IMR-90 (cell line): ENCODE measurements at regions not wholly inside any gene's neighbourhood (a gene's known extent, or its start where the extent isn't known, plus 50 kb on each side); places are given as distances from the start of the nearest gene placed in this dataset.

Experiments used
- ATAC-seq: fragments of 200-7000 bp; cut with Tn5 transposase; 2 replicates; pipeline ENCODE4 v1.9.1; 2020; ENCODE audit warnings: low read depth, mild to moderate bottlenecking, moderate library complexity
- BruUV-seq: library from RNA; stranded (reverse); fragments of 400-500 nt; replicated peaks from 2 replicates; lab custom pipeline; 2021; lab: Mats Ljungman, UMichigan
- CTCF ChIA-PET: fragments of 300-600 bp; formaldehyde crosslinking; extraction: SDS; loops from one replicate; lab custom pipeline; 2021; ENCODE audit warnings: antibody characterized with exemption; lab: Yijun Ruan, JAX
- POLR2A ChIA-PET: fragments of 300-600 bp; sonication (Branson Sonifier 250); formaldehyde crosslinking; loops from one replicate; lab custom pipeline; 2022; ENCODE audit warnings: antibody characterized with exemption; ENCODE audit not compliant: unreplicated experiment; lab: Charles Lee
- DNase-seq: peaks from one replicate; pipeline ENCODE4 v3.0.0; 2013
- H2AFZ ChIP-seq: replicated peaks from 2 replicates; pipeline ENCODE3; 2013; ENCODE audit warnings: low read length, mild to moderate bottlenecking; ENCODE audit not compliant: poor library complexity
- H2AK5ac ChIP-seq: 2 replicates; pipeline ENCODE4 v1.6.1; 2013; ENCODE audit warnings: low read depth, low read length, inconsistent platforms
- H2AK9ac ChIP-seq: replicated peaks from 2 replicates; pipeline ENCODE3; 2013; ENCODE audit warnings: mild to moderate bottlenecking, low read depth, low read length, moderate library complexity; ENCODE audit not compliant: poor library complexity
- H2BK120ac ChIP-seq: 2 replicates; pipeline ENCODE4 v1.6.1; 2013; ENCODE audit warnings: low read depth, low read length, inconsistent platforms
- H2BK15ac ChIP-seq: 3 replicates; pipeline ENCODE4 v1.6.1; 2013; ENCODE audit warnings: low read depth, low read length, inconsistent platforms
- H2BK20ac ChIP-seq: 2 replicates; pipeline ENCODE4 v1.6.1; 2013; ENCODE audit warnings: low read depth, mild to moderate bottlenecking, inconsistent platforms, low read length, moderate library complexity
- H2BK5ac ChIP-seq: 2 replicates; pipeline ENCODE4 v1.6.1; 2013; ENCODE audit warnings: mild to moderate bottlenecking, low read depth, low read length, inconsistent platforms; ENCODE audit not compliant: poor library complexity, severe bottlenecking
- H3K14ac ChIP-seq: replicated peaks from 2 replicates; pipeline ENCODE4 v1.6.1; 2013; ENCODE audit warnings: low read depth, low read length, inconsistent platforms
- H3K18ac ChIP-seq: 2 replicates; pipeline ENCODE4 v1.6.1; 2013; ENCODE audit warnings: low read depth, low read length, control low read depth
- H3K23ac ChIP-seq: 2 replicates; pipeline ENCODE4 v1.6.1; 2013; ENCODE audit warnings: low read depth, low read length, inconsistent platforms
- H3K27ac ChIP-seq: 2 replicates; pipeline ENCODE4 v1.5.1; 2013; ENCODE audit warnings: mild to moderate bottlenecking, control low read depth, low read length; ENCODE audit not compliant: insufficient read depth
- H3K27me3 ChIP-seq: 2 replicates; pipeline ENCODE4 v1.6.1; 2013; ENCODE audit warnings: low read length; ENCODE audit not compliant: control insufficient read depth, insufficient read depth
- H3K36me3 ChIP-seq: 2 replicates; pipeline ENCODE4 v1.6.1; 2013; ENCODE audit warnings: low read length, mixed read lengths; ENCODE audit not compliant: control insufficient read depth, insufficient read depth
- H3K4ac ChIP-seq: 2 replicates; pipeline ENCODE4 v1.6.1; 2013; ENCODE audit warnings: low read depth, low read length, inconsistent platforms
- H3K4me1 ChIP-seq: 2 replicates; pipeline ENCODE4 v1.6.1; 2013; ENCODE audit warnings: low read length, mixed read lengths; ENCODE audit not compliant: control insufficient read depth, insufficient read depth
- H3K4me2 ChIP-seq: 2 replicates; pipeline ENCODE4 v1.6.1; 2013; ENCODE audit warnings: low read depth, mild to moderate bottlenecking, control low read depth, low read length, moderate library complexity
- H3K4me3 ChIP-seq: 2 replicates; pipeline ENCODE4 v1.5.1; 2013; ENCODE audit warnings: low read depth, mild to moderate bottlenecking, control low read depth, low read length, moderate library complexity; ENCODE audit not compliant: insufficient read depth
- H3K56ac ChIP-seq: 2 replicates; pipeline ENCODE4 v1.6.1; 2013; ENCODE audit warnings: low read length, inconsistent platforms; ENCODE audit not compliant: insufficient read depth; ENCODE audit errors: extremely low read depth
- H3K79me1 ChIP-seq, 2 experiments: 2 replicates each; pipeline ENCODE4 v1.6.1; 2013; ENCODE audit warnings: low read length in 2 of 2, inconsistent platforms in 1 of 2, low read depth in 1 of 2
- H3K9ac ChIP-seq: 2 replicates; pipeline ENCODE4 v1.6.1; 2013; ENCODE audit warnings: low read depth, low read length, control low read depth
- H3K9me1 ChIP-seq: 2 replicates; pipeline ENCODE4 v1.6.1; 2013; ENCODE audit warnings: low read length, inconsistent platforms; ENCODE audit not compliant: insufficient read depth
- H3K9me3 ChIP-seq: 2 replicates; pipeline ENCODE4 v1.6.1; 2013; ENCODE audit warnings: low read length; ENCODE audit not compliant: control insufficient read depth, insufficient read depth
- H4K20me1 ChIP-seq: 2 replicates; pipeline ENCODE4 v1.6.1; 2013; ENCODE audit warnings: low read length, inconsistent platforms; ENCODE audit not compliant: insufficient read depth
- H4K5ac ChIP-seq: 2 replicates; pipeline ENCODE4 v1.6.1; 2013; ENCODE audit warnings: mild to moderate bottlenecking, low read depth, low read length, control low read depth
- H4K8ac ChIP-seq, 2 experiments: 2 replicates each; pipeline ENCODE4 v1.6.1; 2013; ENCODE audit warnings: low read depth in 2 of 2, low read length in 2 of 2, control low read depth in 1 of 2, inconsistent platforms in 1 of 2
- H4K91ac ChIP-seq: 2 replicates; pipeline ENCODE4 v1.6.1; 2013; ENCODE audit warnings: low read depth, low read length, inconsistent platforms; ENCODE audit not compliant: insufficient read depth
- BHLHE40 ChIP-seq: fragments of 150-350 bp; IDR thresholded peaks from 2 replicates; pipeline ENCODE4 v1.6.1; 2016; ENCODE audit warnings: mild to moderate bottlenecking, low read depth, low read length
- CHD1 ChIP-seq: IDR thresholded peaks from 2 replicates; pipeline ENCODE4 v1.6.1; 2012; ENCODE audit warnings: low read depth, low read length, improper control_type of control experiment
- FOS ChIP-seq: fragments of 150-350 bp; IDR thresholded peaks from 2 replicates; pipeline ENCODE4 v1.6.1; 2016; ENCODE audit warnings: low read depth, low read length
- MAFK ChIP-seq: IDR thresholded peaks from 2 replicates; pipeline ENCODE4 v1.6.1; 2012; ENCODE audit warnings: low read depth, low read length, improper control_type of control experiment
- MAZ ChIP-seq: IDR thresholded peaks from 2 replicates; pipeline ENCODE4 v1.6.1; 2012; ENCODE audit warnings: low read depth, mild to moderate bottlenecking, low read length, improper control_type of control experiment, moderate library complexity, borderline replicate concordance
- MXI1 ChIP-seq: IDR thresholded peaks from 2 replicates; pipeline ENCODE4 v1.6.1; 2012; ENCODE audit warnings: low read depth, mild to moderate bottlenecking, low read length, moderate library complexity, borderline replicate concordance
- NFE2L2 ChIP-seq: fragments of 150-350 bp; IDR thresholded peaks from 2 replicates; pipeline ENCODE4 v1.6.1; 2016; ENCODE audit warnings: low read depth, mild to moderate bottlenecking, low read length
- POLR2A ChIP-seq: IDR thresholded peaks from 2 replicates; pipeline ENCODE4 v1.6.1; 2012; ENCODE audit warnings: mild to moderate bottlenecking, low read depth, low read length
- RAD21 ChIP-seq: IDR thresholded peaks from 2 replicates; pipeline ENCODE4 v1.6.1; 2012; ENCODE audit warnings: low read length, improper control_type of control experiment
- RFX5 ChIP-seq: IDR thresholded peaks from 2 replicates; pipeline ENCODE4 v1.8.0; 2012; ENCODE audit warnings: low read depth, mild to moderate bottlenecking, low read length, moderate library complexity
- USF2 ChIP-seq: fragments of 150-350 bp; IDR thresholded peaks from 2 replicates; pipeline ENCODE4 v1.6.1; 2017; ENCODE audit warnings: mild to moderate bottlenecking, antibody characterized with exemption, low read length, low read depth
- WGBS, 2 experiments: methylation state at CpG; one replicate each; pipeline versions ENCODE4 v1.1.5 to v1.1.7; 2013; ENCODE audit warnings: missing lambda C conversion rate in 2 of 2; ENCODE audit not compliant: insufficient read length in 1 of 2; ENCODE audit errors: extremely low coverage in 2 of 2; 5-methylcytosine and 5-hydroxymethylcytosine counted together
- dilution Hi-C: fragments of 300-500 bp; cut with HindIII; formaldehyde crosslinking; loops from one replicate; pipeline ENCODE4 v1.14.3; 2018; ENCODE audit warnings: low sequenced_read_pairs; ENCODE audit not compliant: unreplicated experiment
- in situ Hi-C: fragments of 300-500 bp; cut with MboI; formaldehyde crosslinking; loops from 3 replicates; pipeline ENCODE4 v1.14.3; 2019; ENCODE audit warnings: low sequenced_read_pairs, inconsistent platforms, mixed read lengths
- intact Hi-C: fragments of 100-400 bp; cut with micrococcal nuclease; formaldehyde crosslinking; loops from 2 replicates; pipeline ENCODE4 v1.10.0; 2022
- TF ChIP-seq, protein P1 (sequence below): fragments of 150-350 bp; IDR thresholded peaks from 2 replicates; pipeline ENCODE4 v1.6.1; 2016; ENCODE audit warnings: low read depth, mild to moderate bottlenecking, low read length, moderate library complexity, borderline replicate concordance

DNA sequence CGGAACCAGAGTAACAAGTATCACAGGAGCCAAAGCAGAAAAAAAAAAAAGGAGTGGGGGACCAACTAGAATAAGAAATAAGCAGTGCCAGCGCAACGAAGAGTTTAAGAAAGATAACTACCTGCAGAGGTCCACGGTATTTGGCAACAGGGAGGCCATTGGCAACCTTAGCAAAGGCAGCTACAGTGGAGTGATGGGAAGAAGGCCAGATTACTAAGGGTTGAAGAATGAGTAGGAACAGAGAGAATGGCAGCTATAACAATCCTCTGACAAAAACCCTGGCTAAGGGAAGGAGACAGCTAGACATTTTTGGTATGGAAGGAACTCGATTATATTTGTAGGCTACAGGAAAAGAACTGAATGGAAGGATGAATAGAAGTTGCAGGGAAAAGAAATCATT is 93.4 kb upstream of the DMAC1 start:
- H2AK5ac ChIP-seq, result no peak overlapping the region
- peaks cover 3% of the 10 kb centered on the region; the same call in 1 of the 2 replicates for H3K9me3 ChIP-seq
- H4K5ac ChIP-seq, result no peak overlapping the region
- no peak overlapping the region for H3K9ac ChIP-seq
- no peaks in the 10 kb centered on the region for H3K4me1 ChIP-seq
- TF ChIP-seq POLR2A (no peak), BHLHE40 (no peak), USF2 (no peak), MAZ (no peak), MXI1 (no peak), MAFK (no peak), FOS (no peak), RFX5 (no peak), RAD21 (no peak), NFE2L2 (no peak), CHD1 (no peak)
- TF ChIP-seq, protein P1, sequence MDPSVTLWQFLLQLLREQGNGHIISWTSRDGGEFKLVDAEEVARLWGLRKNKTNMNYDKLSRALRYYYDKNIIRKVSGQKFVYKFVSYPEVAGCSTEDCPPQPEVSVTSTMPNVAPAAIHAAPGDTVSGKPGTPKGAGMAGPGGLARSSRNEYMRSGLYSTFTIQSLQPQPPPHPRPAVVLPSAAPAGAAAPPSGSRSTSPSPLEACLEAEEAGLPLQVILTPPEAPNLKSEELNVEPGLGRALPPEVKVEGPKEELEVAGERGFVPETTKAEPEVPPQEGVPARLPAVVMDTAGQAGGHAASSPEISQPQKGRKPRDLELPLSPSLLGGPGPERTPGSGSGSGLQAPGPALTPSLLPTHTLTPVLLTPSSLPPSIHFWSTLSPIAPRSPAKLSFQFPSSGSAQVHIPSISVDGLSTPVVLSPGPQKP, result no peak
- CTCF ChIA-PET, result interaction anchor here (2.0 kb wide), 1 partner anchor 10 kb away, joined by 4 read pairs; no protein-coding TSS in a partner anchor
- no peak overlapping the region for H3K14ac ChIP-seq
- DNase-seq (no peak), ATAC-seq (no peak)
- intact Hi-C loops, result no loop called here
- H3K4ac ChIP-seq, result no peak overlapping the region
- no peak overlapping the region for H2BK15ac ChIP-seq
- no peak overlapping the region for H3K56ac ChIP-seq
- H3K36me3 ChIP-seq, result no peaks in the 10 kb centered on the region
- no peak overlapping the region for H3K4me3 ChIP-seq
- BruUV-seq, result no TSS peak
- no peak overlapping the region for H4K91ac ChIP-seq
- no peak overlapping the region for H3K18ac ChIP-seq
- dilution Hi-C loops, result no loop called here
- POLR2A ChIA-PET, result no interaction called here
- H3K9me1 ChIP-seq, result no peaks in the 10 kb centered on the region
- no peak overlapping the region for H4K8ac ChIP-seq
- no peak overlapping the region for H2BK120ac ChIP-seq
- WGBS, 2 experiments, result 67% methylated on average over 3 of the region's 5 CpGs; no CpG with 5 or more reads in 1 of the 2 experiments
- no peak overlapping the region for H2BK20ac ChIP-seq
- no peaks in the 10 kb centered on the region for H3K27me3 ChIP-seq
- no peak overlapping the region for H2AK9ac ChIP-seq
- no peaks in the 10 kb centered on the region for H4K20me1 ChIP-seq
- no peaks in the 10 kb centered on the region for H3K79me1 ChIP-seq
- H3K4me2 ChIP-seq, result no peak overlapping the region
- no peak overlapping the region for H3K27ac ChIP-seq
- in situ Hi-C loops, result no loop called here
- H3K23ac ChIP-seq, result no peak overlapping the region
- H2AFZ ChIP-seq, result no peak overlapping the region
- H2BK5ac ChIP-seq, result no peak overlapping the region
